A549 (cell line): ENCODE measurements at regions not wholly inside any gene's neighbourhood (a gene's known extent, or its start where the extent isn't known, plus 50 kb on each side); places are given as distances from the start of the nearest gene placed in this dataset.
"Not testable (repeated sequence)": the region's sequence is repeated elsewhere in the genome, so short reads cannot be mapped to it uniquely, and the experiment has no call there.

Experiments
- ATAC-seq, 2 experiments: fragments of 200-7000 bp in 1 of 2; fragments of >200 bp in 1 of 2; cut with Nextera tagmentation in 1 of 2; cut with Tn5 transposase in 1 of 2; 3 replicates each; pipeline versions ENCODE4 v1.8.0 to v1.9.1; 2018 to 2020; ENCODE audit warnings: mild to moderate bottlenecking in 1 of 2, moderate library complexity in 1 of 2
- CTCF ChIA-PET: fragments of 300-600 bp; sonication (Branson Sonifier 250); formaldehyde crosslinking; extraction: SDS; loops from one replicate; lab custom pipeline; 2021; ENCODE audit warnings: antibody characterized with exemption, inconsistent platforms; lab: Yijun Ruan, JAX
- POLR2A ChIA-PET: fragments of 350-600 bp; formaldehyde crosslinking; extraction: SDS; loops from one replicate; lab custom pipeline; 2021; ENCODE audit warnings: antibody characterized with exemption, inconsistent platforms; lab: Yijun Ruan, JAX
- DNase-seq, 2 experiments: peaks; one replicate each; pipeline versions ENCODE4 v3.0.0 to v3.0.0-alpha.2; 2011 to 2016; ENCODE audit warnings: low read depth in 1 of 2, low spot score in 1 of 2
- FAIRE-seq: peaks from 2 replicates; lab custom pipeline; 2011; peaks lifted over from hg19 to GRCh38; lab: Jason Lieb, UNC
- H3K27ac ChIP-seq, 2 experiments: fragments of >200 bp; sonication (Bioruptor Twin); formaldehyde crosslinking; 3 replicates each; pipeline ENCODE4 v1.5.1; 2016 to 2017
- H3K4me1 ChIP-seq: fragments of >200 bp; sonication (Bioruptor Twin); formaldehyde crosslinking; 3 replicates; pipeline ENCODE4 v1.6.1; 2016
- H3K4me2 ChIP-seq: fragments of >200 bp; sonication (Bioruptor Twin); formaldehyde crosslinking; 3 replicates; pipeline ENCODE4 v1.6.1; 2016
- H3K4me3 ChIP-seq: fragments of >200 bp; sonication (Bioruptor Twin); formaldehyde crosslinking; 3 replicates; pipeline ENCODE4 v1.5.1; 2016
- H3K9me3 ChIP-seq: fragments of >200 bp; sonication (Bioruptor Twin); formaldehyde crosslinking; 3 replicates; pipeline ENCODE4 v1.6.1; 2016
- ATOH8 ChIP-seq: fragments of 250-450 bp; sonication (Bioruptor Pico); IDR thresholded peaks from 2 replicates; pipeline ENCODE4 v1.5.0; 2020; ENCODE audit warnings: low read depth, mild to moderate bottlenecking, moderate library complexity
- BCL3 ChIP-seq: fragments of >200 bp; sonication (Bioruptor Twin); formaldehyde crosslinking; IDR thresholded peaks from 3 replicates; pipeline ENCODE4 v1.6.1; 2016
- BHLHE40 ChIP-seq: IDR thresholded peaks from 2 replicates; pipeline ENCODE4 v1.6.1; 2012; ENCODE audit warnings: low read depth, low read length, inconsistent platforms
- CBX2 ChIP-seq: fragments of 200-600 bp; sonication (generic); IDR thresholded peaks from 2 replicates; pipeline ENCODE4 v1.6.1; 2016; ENCODE audit warnings: low read depth, mild to moderate bottlenecking, borderline replicate concordance
- CBX8 ChIP-seq: fragments of 200-600 bp; sonication (generic); IDR thresholded peaks from 2 replicates; pipeline ENCODE4 v1.6.1; 2016
- CEBPB ChIP-seq, 2 experiments: fragments of >200 bp in 1 of 2; sonication (Bioruptor Twin) in 1 of 2; formaldehyde crosslinking in 1 of 2; IDR thresholded peaks; 2 replicates each; pipeline ENCODE4 v1.6.1; 2012 to 2016
- CHD2 ChIP-seq: fragments of 150-350 bp; IDR thresholded peaks from 2 replicates; pipeline ENCODE4 v1.6.1; 2014; ENCODE audit warnings: low read length; ENCODE audit not compliant: partially characterized antibody
- CHD4 ChIP-seq: fragments of 200-600 bp; sonication (generic); IDR thresholded peaks from 2 replicates; pipeline ENCODE4 v1.6.1; 2016; ENCODE audit warnings: antibody characterized with exemption, mild to moderate bottlenecking, borderline replicate concordance
- EHMT2 ChIP-seq: fragments of 200-600 bp; sonication (generic); IDR thresholded peaks from 2 replicates; pipeline ENCODE4 v1.6.1; 2016; ENCODE audit warnings: antibody characterized with exemption, low read depth, mild to moderate bottlenecking, moderate library complexity
- ELK1 ChIP-seq: fragments of 150-350 bp; IDR thresholded peaks from 2 replicates; pipeline ENCODE4 v1.6.1; 2014; ENCODE audit warnings: low read depth, mild to moderate bottlenecking, low read length
- FOSB ChIP-seq: fragments of 250-450 bp; sonication (Bioruptor Pico); IDR thresholded peaks from 2 replicates; pipeline ENCODE4 v1.5.0; 2020; ENCODE audit warnings: mild to moderate bottlenecking, moderate library complexity
- FOSL2 ChIP-seq, 2 experiments: fragments of 450-650 bp in 1 of 2; fragments of >200 bp in 1 of 2; sonication (Bioruptor Twin) in 1 of 2; formaldehyde crosslinking; IDR thresholded peaks; 2 replicates each; pipeline versions ENCODE4 v1.5.0 to v1.6.1; 2016 to 2020; ENCODE audit warnings: mild to moderate bottlenecking in 1 of 2, moderate library complexity in 1 of 2
- GATA3 ChIP-seq: IDR thresholded peaks from 2 replicates; pipeline ENCODE4 v1.6.1; 2012; ENCODE audit warnings: borderline replicate concordance
- HES2 ChIP-seq: fragments of >200 bp; sonication (Bioruptor Twin); formaldehyde crosslinking; IDR thresholded peaks from 2 replicates; pipeline ENCODE4 v1.6.1; 2016
- HEYL ChIP-seq: fragments of 250-450 bp; sonication (Bioruptor Pico); IDR thresholded peaks from 2 replicates; pipeline ENCODE4 v1.8.0; 2021; ENCODE audit warnings: mild to moderate bottlenecking, moderate library complexity
- MAFK ChIP-seq: fragments of 450-650 bp; IDR thresholded peaks from 2 replicates; pipeline ENCODE4 v1.6.1; 2014; ENCODE audit not compliant: partially characterized antibody
- MYC ChIP-seq: IDR thresholded peaks from 2 replicates; pipeline ENCODE4 v1.6.1; 2012; ENCODE audit warnings: mild to moderate bottlenecking, inconsistent platforms, low read length, improper control_type of control experiment, borderline replicate concordance
- NR3C1 ChIP-seq: fragments of >200 bp; sonication (Bioruptor Twin); formaldehyde crosslinking; IDR thresholded peaks from 3 replicates; pipeline ENCODE4 v1.6.1; 2017
- POLR2A ChIP-seq: IDR thresholded peaks from 2 replicates; pipeline ENCODE4 v1.6.1; 2012; ENCODE audit warnings: mild to moderate bottlenecking, low read length
- POLR2AphosphoS2 ChIP-seq: conservative IDR thresholded peaks from 2 replicates; pipeline ENCODE4 v1.6.1; 2012; ENCODE audit warnings: low read length, improper control_type of control experiment, inconsistent platforms
- RFX5 ChIP-seq: fragments of 450-650 bp; IDR thresholded peaks from 2 replicates; pipeline ENCODE4 v1.7.1; 2014; ENCODE audit warnings: antibody characterized with exemption, mild to moderate bottlenecking, moderate library complexity
- RNF2 ChIP-seq: fragments of 200-600 bp; sonication (generic); IDR thresholded peaks from 2 replicates; pipeline ENCODE4 v1.6.1; 2016; ENCODE audit warnings: low read depth, mild to moderate bottlenecking, antibody characterized with exemption, moderate library complexity, borderline replicate concordance
- WGBS: methylation state at CpG from one replicate; pipeline ENCODE4 v1.1.6; 2017; ENCODE audit errors: missing lambda C conversion rate; 5-methylcytosine and 5-hydroxymethylcytosine counted together

DNA sequence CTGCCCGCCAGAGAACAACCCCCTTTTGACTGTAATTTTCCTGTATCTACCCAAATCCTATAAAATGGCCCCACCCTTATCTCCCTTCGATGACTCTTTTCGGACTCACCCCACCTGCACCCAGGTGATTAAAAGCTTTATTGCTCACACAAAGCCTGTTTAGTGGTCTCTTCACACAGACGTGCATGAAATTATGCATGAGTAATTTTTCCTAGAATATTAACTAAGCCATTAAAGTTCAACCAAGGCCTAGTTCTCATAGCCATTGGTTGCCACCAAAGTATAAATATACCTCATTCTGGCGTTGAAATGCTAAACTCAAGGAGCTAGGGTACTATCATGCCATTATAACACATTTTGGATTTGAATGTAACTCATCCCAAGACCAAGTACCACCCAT, 243.9 kb downstream of the ZNF608 start:
- no peak overlapping the region for H3K4me3 ChIP-seq
- no peaks in the 10 kb centered on the region for H3K9me3 ChIP-seq
- TF ChIP-seq POLR2AphosphoS2 = no peak
- TF ChIP-seq, all 56 proteins: peak for 0
- ChIA-PET CTCF (no interaction called here), POLR2A (no interaction called here)
- 66% methylated on average over 5 of the region's 5 CpGs for WGBS
- no peak for ATAC-seq
- H3K4me2 ChIP-seq = no peak overlapping the region
- H3K27ac ChIP-seq = no peak overlapping the region
- no peaks in the 10 kb centered on the region for H3K4me1 ChIP-seq
- DNase-seq = no peak
- FAIRE-seq = no peak

- H3K4me1 ChIP-seq, DNase-seq, POLR2A ChIA-PET, H3K4me2 ChIP-seq, CTCF ChIA-PET, ATAC-seq, FAIRE-seq, H3K4me3 ChIP-seq, H3K9me3 ChIP-seq, H3K27ac ChIP-seq: not testable (repeated sequence)
- WGBS = 63% methylated on average over 5 of the region's 5 CpGs
These were observed 246.6 kb downstream of the ZNF608 start for GRCh38 chr5:124499818-124500217.

DNA sequence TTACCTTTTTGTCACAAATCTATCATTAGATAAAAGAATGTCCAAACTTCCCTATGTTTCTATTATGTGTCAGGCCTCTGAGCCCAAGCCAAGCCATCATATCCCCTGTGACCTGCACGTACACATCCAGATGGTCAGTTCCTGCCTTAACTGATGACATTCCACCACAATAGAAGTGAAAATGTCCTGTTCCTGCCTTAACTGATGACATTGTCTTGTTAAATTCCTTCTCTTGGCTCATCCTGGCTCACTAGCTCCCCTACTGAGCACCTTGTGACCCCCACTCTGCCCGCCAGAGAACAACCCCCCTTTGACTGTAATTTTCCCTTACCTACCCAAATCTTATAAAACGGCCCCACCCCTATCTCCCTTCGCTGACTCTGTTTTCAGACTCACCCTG, 249.5 kb downstream of the ZNF608 start:
- FAIRE-seq, POLR2A ChIA-PET, H3K4me2 ChIP-seq, H3K4me1 ChIP-seq, ATAC-seq, H3K27ac ChIP-seq, DNase-seq, H3K9me3 ChIP-seq, H3K4me3 ChIP-seq, CTCF ChIA-PET: not testable (repeated sequence)
- WGBS = 59% methylated on average over 4 of the region's 4 CpGs

DNA sequence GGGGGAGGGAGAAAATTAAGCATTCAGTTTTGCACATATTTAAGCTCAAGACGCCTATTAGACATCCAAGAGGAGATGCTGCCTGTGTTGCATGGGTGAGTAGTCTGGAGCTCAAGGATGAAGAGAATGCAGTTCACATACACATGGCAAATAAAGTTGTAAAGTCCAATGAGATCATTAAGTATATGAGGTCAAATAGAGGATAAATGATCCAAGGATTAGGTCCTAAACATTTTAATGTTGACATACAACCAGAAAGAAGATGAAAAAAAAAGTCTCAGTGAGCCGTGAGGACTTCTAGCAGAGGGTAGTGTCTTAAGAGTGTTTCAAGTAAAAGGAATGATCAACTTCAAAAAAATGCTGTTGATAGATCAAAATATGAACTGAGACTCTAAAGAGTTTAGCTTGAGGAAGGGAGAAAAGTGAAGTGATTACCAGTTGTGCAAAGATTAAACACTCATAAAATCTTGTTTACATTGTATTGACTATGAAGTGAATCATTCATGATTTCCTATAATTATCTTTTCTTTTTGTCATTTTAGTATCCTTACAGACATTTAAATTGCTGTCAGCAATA, 251.8 kb downstream of the ZNF608 start:
- H3K4me3 ChIP-seq = no peak overlapping the region
- WGBS = 58% methylated on average over 2 of the region's 2 CpGs
- peaks cover 6% of the 10 kb centered on the region; the same call in 1 of the 3 replicates for H3K4me1 ChIP-seq
- peaks cover 9% of the 10 kb centered on the region; the same call in 2 of the 3 replicates for H3K9me3 ChIP-seq
- DNase-seq (no peak), ATAC-seq (no peak), FAIRE-seq (no peak)
- POLR2A ChIA-PET = no interaction called here
- TF ChIP-seq CBX8 = no peak
- no peak for TF ChIP-seq MYC
- TF ChIP-seq BHLHE40 = no peak
- peak; percentile 12 for TF ChIP-seq MAFK
- TF ChIP-seq CEBPB (IDR thresholded peaks at IDR 0.05) = no peak
- no peak for TF ChIP-seq POLR2A
- CTCF ChIA-PET = no interaction called here
- H3K4me2 ChIP-seq = no peak overlapping the region
- H3K27ac ChIP-seq = no peak overlapping the region

DNA sequence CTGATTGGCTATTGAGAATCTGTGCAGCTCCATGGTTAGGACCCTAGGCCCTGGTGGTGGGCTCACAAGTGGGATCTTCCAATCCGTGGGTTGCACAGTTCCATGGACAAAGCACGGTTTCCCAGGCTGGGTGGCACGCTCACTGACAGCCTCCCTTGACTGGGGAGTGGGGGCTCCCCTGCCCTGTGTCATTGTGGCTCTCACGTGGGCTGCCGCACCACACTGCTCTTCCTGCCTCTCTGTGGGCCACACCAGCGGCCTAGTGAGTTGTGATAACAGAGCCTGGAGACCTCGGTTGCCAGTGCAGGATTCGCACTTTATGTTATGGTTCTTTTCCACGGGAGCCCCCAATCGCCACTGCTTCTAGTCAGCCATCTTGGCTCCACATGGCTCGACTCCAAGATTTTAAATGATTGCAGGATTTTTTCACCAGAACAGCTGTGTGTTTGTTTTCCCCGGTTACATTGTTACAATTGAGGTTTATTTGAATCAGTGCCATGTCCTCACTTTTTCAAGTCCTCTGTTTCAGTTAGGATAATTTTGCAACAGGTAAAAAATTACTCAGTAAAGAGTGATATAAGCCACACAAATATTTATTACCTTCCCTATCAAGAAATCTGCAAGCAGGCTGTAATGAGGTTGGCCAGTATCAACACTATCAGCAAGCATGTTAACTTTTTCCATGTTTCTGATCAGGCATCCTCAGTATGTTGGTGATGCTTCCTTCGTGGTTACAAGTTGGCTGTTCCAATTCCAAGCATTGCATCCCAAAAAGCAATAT, 253.8 kb downstream of the ZNF608 start:
- no peak for TF ChIP-seq CHD2
- no peak for TF ChIP-seq CHD4
- TF ChIP-seq NR3C1 = no peak
- no peak for TF ChIP-seq BHLHE40
- TF ChIP-seq CBX2 = no peak
- no peak for TF ChIP-seq FOSB (CRISPR knock-in tag)
- no peak for TF ChIP-seq FOSL2 (IDR thresholded peaks at IDR 0.05)
- TF ChIP-seq FOSL2 (CRISPR knock-in tag; IDR thresholded peaks at IDR 0.05) = no peak
- TF ChIP-seq EHMT2 = no peak
- no peak for TF ChIP-seq GATA3
- no peak for TF ChIP-seq HES2
- no peak for TF ChIP-seq ELK1
- TF ChIP-seq ATOH8 (CRISPR knock-in tag) = no peak
- no peak for TF ChIP-seq RFX5
- no peak for TF ChIP-seq BCL3
- TF ChIP-seq HEYL = no peak
- no peak for TF ChIP-seq CBX8
- no peak for TF ChIP-seq RNF2
- no peak overlapping the region for H3K27ac ChIP-seq
- CTCF ChIA-PET = no interaction called here
- no peak overlapping the region for H3K4me2 ChIP-seq
- H3K4me1 ChIP-seq = peaks cover 6% of the 10 kb centered on the region; the same call in 1 of the 3 replicates
- H3K9me3 ChIP-seq = peaks cover 9% of the 10 kb centered on the region; the same call in 2 of the 3 replicates
- POLR2A ChIA-PET = no interaction called here
- H3K4me3 ChIP-seq = no peak overlapping the region
- ATAC-seq (no peak), DNase-seq (no peak), FAIRE-seq (no peak)
- 68% methylated on average over 13 of the region's 13 CpGs for WGBS
